IPS-15b (cell line): ENCODE measurements at regions not wholly inside any gene's neighbourhood (a gene's known extent, or its start where the extent isn't known, plus 50 kb on each side); places are given as distances from the start of the nearest gene placed in this dataset.

Experiments
- H3K27me3 ChIP-seq: one replicate; pipeline ENCODE4 v1.6.1; 2013; ENCODE audit warnings: low read length; ENCODE audit not compliant: control insufficient read depth, insufficient read depth
- H3K36me3 ChIP-seq: one replicate; pipeline ENCODE4 v1.6.1; 2013; ENCODE audit warnings: low read length; ENCODE audit not compliant: control insufficient read depth, insufficient read depth
- H3K4me1 ChIP-seq: one replicate; pipeline ENCODE4 v1.6.1; 2013; ENCODE audit warnings: mild to moderate bottlenecking, low read length; ENCODE audit not compliant: control insufficient read depth, insufficient read depth
- H3K4me3 ChIP-seq: one replicate; pipeline ENCODE4 v1.5.1; 2013; ENCODE audit warnings: low read depth, low read length
- H3K9ac ChIP-seq: one replicate; pipeline ENCODE4 v1.6.1; 2013; ENCODE audit warnings: low read depth, mild to moderate bottlenecking, low read length
- H3K9me3 ChIP-seq: one replicate; pipeline ENCODE4 v1.6.1; 2013; ENCODE audit warnings: mild to moderate bottlenecking, low read length; ENCODE audit not compliant: control insufficient read depth, insufficient read depth

DNA sequence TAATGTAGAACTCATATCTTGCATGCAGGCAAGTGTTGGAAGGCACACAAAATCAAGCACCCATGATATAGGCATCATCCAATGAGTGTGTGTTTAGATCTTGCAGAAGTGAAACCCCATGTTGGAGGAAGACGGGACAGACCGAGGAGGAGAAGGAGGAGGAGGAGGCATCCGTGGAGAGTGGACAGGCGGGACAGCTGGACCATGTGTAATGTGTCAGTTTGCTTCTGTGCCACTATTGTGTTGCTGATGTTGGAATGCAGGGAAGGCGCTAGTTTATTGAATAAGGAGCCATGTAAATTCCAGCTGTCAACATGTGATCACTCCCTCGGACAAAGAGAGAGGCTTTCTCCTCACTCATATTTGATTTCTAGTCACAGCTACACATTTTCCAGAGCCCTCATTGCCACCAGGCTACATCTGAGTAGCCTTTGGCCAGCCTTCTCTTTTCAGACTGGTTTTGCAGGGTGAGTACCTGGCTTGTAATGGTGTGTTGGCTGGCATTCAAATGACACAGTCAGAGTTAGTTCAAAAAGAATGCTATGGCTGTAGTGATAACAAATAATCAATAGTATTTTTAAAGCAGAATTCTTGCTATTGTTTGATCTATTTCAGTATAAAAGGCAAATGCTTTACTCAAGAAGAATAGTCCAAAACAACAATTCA is 1037.6 kb upstream of the NR2F2 start:
- Histone ChIP-seq H3K9me3 (no peaks in the 10 kb centered on the region), H3K4me3 (no peak overlapping the region), H3K27me3 (no peaks in the 10 kb centered on the region)

DNA sequence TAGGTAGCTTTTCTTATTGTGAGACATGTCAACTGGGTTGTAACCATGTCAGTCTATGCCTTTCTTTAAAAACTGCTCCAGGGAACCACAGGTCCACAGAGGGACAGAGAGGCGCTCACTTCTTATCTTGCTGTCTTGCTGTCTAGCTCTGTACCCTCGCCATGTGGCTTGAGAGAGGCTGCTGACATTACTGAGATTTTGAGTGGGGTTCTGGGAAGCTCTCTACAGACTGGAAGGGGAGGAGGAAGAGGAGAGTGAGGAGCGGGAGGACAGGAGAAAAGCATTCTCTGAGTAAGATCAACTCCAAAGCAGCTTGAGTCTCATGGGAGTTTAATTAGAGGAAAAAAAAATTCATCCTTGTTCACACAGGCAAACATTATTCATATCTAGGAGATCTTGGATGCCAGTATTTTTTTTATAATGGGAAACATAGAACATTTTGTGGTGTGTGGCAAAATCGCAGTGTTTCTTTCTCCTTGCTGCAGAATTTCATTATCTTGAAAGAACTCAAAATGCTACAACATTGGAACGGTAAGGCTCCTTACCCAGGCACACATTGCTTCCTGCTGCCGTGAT is 1037.0 kb upstream of the NR2F2 start:
- Histone ChIP-seq H3K9ac (no peak overlapping the region), H3K27me3 (no peaks in the 10 kb centered on the region), H3K9me3 (no peaks in the 10 kb centered on the region), H3K4me3 (no peak overlapping the region), H3K4me1 (no peaks in the 10 kb centered on the region), H3K36me3 (no peaks in the 10 kb centered on the region)

More for the DNA sequence above, 1037.6 kb upstream of the NR2F2 start:
- Histone ChIP-seq H3K9ac (no peak overlapping the region), H3K36me3 (no peaks in the 10 kb centered on the region), H3K4me1 (peaks cover 3% of the 10 kb centered on the region)

DNA sequence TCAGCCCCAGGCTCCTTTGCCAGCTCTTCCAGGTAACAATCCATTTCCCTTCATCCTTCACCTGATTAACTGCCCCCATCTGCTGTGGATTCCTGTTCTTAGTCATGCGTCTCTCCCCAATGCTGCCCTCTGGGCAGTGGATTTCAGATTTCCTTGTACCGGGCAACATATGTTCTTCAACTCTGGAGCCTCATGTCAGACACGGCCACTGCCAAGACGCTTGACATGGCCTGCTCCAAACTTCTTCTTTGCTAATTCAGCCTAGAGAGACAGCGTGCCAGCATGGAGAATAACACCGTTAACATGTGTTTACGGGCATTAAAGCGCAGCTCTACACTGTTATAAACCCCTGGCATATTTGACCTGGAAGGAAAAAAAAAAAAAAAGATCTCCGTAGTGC is 1035.1 kb upstream of the NR2F2 start:
- no peak overlapping the region for H3K4me3 ChIP-seq
- H3K27me3 ChIP-seq: no peaks in the 10 kb centered on the region
- H3K9me3 ChIP-seq: no peaks in the 10 kb centered on the region

DNA sequence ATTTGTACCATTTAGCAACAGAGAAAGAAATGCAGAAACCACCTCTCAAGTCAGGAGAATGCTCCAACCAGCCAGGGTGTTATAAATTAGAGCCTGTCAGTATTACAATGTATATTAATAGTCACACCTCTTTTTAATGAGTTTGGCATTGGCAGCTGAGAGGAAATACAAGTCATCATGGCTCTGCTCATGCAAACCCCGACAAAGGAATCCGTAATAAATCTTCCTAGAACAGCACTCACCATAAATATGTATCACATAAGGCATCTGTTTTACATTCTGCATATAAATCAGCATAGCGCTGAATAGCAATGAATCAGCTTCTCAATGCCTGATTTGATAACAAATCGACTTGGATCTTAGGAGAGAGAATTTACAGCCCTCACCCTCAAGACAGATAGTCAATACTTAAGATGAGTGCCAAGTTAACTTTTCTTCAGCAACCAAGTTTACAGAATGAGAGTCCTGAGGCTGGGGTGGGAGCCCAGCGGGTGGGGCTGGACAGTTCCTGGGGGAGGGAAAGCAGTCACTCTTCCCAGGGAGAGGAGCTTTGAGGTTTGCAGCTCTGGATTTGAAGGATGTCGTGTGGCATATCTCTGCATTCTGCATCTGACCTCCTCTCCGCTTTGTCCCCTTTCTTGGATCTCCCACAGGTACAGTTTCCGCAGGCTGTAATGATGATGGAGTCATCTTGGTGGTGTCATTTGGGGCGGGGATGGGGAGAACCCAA is 1034.4 kb upstream of the NR2F2 start:
- no peaks in the 10 kb centered on the region for H3K9me3 ChIP-seq
- H3K9ac ChIP-seq: no peak overlapping the region
- H3K27me3 ChIP-seq: no peaks in the 10 kb centered on the region
- no peaks in the 10 kb centered on the region for H3K36me3 ChIP-seq
- H3K4me3 ChIP-seq: no peak overlapping the region
- no peaks in the 10 kb centered on the region for H3K4me1 ChIP-seq

More for the DNA sequence above, 1035.1 kb upstream of the NR2F2 start:
- no peak overlapping the region for H3K9ac ChIP-seq
- no peaks in the 10 kb centered on the region for H3K4me1 ChIP-seq
- no peaks in the 10 kb centered on the region for H3K36me3 ChIP-seq

DNA sequence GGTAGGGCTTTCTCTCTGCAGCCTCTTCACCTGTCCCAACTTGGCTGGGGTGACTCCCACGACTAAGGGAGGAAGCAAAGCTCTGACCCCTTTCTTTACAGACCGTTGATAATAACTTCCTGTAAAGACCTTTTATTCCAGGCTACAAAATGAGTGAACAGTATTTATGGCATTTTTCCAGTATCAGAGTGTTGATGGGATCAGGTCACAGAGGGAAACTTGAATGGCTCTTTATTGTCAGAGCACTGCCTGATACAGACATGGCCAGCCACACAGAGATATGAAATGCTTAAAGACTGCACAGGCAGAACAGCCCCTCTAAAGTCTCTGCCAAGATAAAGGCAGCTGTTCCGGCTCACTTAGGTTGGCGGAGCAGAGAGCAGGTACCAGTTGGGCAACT is 1033.9 kb upstream of the NR2F2 start:
- H3K9me3 ChIP-seq: no peaks in the 10 kb centered on the region
- no peak overlapping the region for H3K9ac ChIP-seq
- no peak overlapping the region for H3K4me3 ChIP-seq
- H3K36me3 ChIP-seq: no peaks in the 10 kb centered on the region
- H3K27me3 ChIP-seq: no peaks in the 10 kb centered on the region
- no peaks in the 10 kb centered on the region for H3K4me1 ChIP-seq

DNA sequence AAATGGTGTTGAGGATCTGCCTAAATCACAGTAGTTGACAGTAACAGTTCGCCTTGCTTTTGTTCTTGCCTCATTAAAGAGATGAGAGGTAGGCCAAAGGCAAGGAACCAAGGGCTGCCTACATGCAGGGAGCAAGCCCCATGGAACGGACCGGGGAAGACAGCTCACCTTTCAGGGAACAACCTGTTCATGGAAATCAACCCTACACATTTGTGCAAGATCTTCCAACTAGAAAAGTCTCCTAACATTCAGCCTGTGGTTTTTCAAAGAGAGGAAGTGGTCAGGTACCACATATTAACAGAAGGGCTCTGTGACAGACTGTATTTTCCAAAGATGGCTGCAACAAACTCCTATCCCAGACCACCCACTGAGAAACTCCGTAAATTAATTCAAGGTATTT is 1031.8 kb upstream of the NR2F2 start:
- no peak overlapping the region for H3K9ac ChIP-seq
- H3K9me3 ChIP-seq: no peaks in the 10 kb centered on the region
- no peak overlapping the region for H3K4me3 ChIP-seq
- no peaks in the 10 kb centered on the region for H3K4me1 ChIP-seq
- H3K27me3 ChIP-seq: no peaks in the 10 kb centered on the region
- H3K36me3 ChIP-seq: no peaks in the 10 kb centered on the region

DNA sequence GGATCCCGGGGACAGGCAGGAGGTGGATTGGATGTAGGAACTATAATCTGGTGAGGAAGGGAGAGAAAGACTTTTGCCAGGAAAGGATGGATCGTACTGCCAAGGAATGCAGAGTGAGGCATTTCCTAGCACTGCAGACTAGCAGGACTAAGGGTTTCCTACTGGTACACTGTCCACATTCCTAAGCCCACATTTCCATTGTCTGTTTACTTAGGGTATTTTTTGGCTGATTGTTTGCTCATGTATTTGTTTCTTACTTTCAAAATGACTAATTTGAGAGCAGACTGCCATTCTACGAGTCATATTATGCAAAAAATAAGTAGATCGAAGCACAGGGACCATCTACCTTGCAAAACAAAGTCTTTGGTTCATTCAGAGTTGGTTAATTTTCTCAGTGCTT is 1029.5 kb upstream of the NR2F2 start:
- Histone ChIP-seq H3K27me3 (no peaks in the 10 kb centered on the region), H3K36me3 (no peaks in the 10 kb centered on the region), H3K9ac (no peak overlapping the region), H3K9me3 (no peaks in the 10 kb centered on the region), H3K4me1 (no peaks in the 10 kb centered on the region), H3K4me3 (no peak overlapping the region)

DNA sequence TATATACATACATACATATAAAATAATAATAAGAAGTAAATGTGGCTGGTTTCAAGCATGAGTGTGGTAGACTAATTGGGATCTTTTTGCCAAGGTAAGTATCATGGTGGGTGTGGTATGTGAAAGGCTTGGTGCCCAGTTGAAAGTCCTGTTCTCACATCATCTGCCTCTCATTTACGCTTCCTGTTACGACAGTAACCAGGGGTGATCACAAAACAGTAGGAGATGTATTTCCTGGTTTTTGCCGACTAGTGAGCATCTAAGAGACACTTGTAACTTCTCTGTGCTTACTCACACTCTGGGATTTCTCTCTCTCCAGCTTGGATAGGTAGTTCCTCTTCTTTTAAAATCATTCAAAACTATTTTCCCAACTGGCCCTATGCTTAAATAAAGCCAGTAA is 1028.3 kb upstream of the NR2F2 start:
- H3K4me1 ChIP-seq: no peaks in the 10 kb centered on the region
- no peak overlapping the region for H3K4me3 ChIP-seq
- H3K27me3 ChIP-seq: no peaks in the 10 kb centered on the region
- H3K36me3 ChIP-seq: no peaks in the 10 kb centered on the region
- H3K9me3 ChIP-seq: no peaks in the 10 kb centered on the region
- H3K9ac ChIP-seq: no peak overlapping the region

DNA sequence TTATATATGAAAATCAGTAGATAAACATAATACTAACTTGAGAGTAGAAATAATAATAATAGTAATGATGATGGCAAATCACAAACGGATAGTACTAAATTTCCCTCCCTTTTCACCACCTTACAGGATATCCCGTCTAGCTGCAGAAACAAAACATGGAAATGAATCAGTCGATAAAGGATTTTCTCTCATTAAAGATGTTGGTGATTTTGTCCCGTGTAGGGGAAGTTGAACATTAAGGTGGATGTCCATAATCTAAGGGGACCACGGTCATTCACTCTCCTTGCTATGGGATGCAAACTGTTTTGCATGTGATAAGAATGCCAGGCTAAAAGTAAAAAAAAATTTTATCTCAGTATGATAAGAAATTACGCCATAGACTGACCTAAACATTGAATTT is 1027.7 kb upstream of the NR2F2 start:
- Histone ChIP-seq H3K9me3 (no peaks in the 10 kb centered on the region), H3K9ac (no peak overlapping the region), H3K4me3 (no peak overlapping the region), H3K4me1 (no peaks in the 10 kb centered on the region), H3K36me3 (no peaks in the 10 kb centered on the region), H3K27me3 (no peaks in the 10 kb centered on the region)

DNA sequence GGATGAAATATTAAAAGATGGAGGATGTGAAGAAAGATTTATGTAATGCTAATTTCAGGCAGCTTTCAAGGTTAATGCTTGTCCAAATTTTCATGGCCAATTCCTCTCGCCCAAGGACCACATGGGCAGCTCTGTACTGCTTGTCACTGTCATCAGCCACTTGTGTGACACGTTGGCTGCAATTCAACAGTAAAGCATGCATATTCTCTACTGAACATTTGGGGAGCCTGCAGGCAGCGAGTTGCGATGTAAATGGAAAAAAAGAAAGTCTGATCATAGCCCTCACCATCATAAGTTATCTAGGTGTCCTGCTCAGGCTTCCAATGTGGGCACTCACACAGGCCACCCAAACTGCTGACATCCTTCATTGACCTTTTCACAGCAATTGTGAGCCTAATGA is 1026.8 kb upstream of the NR2F2 start:
- Histone ChIP-seq H3K4me1 (no peaks in the 10 kb centered on the region), H3K9ac (no peak overlapping the region), H3K27me3 (no peaks in the 10 kb centered on the region), H3K9me3 (no peaks in the 10 kb centered on the region), H3K36me3 (no peaks in the 10 kb centered on the region), H3K4me3 (no peak overlapping the region)

DNA sequence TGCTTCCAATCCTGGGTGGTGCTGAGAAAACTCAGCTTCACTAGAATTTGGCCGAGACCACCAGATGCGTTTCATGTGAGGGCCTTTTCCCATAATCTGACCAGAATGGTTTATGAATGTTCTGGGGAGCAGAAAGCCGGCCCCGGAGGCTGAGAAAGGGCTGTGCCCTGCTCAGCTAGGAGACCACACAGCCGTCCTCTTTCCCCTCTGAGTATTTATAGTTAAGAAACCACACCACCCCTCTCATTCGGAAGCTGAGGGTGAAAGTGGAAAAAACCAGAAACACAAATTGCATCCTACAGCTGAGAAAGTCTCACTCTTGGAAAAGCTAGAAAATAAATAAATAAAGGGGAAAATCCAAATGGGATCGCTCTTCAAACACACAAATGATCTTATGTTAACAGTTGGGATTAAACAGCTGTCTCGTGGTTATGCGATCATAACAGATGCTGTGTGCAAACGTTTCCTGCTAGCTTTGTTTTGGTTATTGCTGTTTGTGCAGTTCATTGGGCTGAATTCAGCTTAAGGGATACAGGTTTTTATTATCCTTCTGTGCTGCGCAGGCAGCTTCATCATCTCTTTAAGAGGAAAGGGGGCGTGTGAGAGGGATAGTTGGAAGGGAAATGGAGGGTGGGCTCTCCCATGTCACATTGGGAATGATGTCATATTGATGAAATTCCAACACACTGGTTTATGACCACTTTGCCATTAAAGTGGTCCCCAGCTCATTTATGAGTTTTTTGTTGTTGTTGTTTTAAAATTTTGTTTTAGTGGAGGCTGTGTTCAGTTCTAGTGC is 1026.2 kb upstream of the NR2F2 start:
- Histone ChIP-seq H3K9ac (no peak overlapping the region), H3K4me3 (no peak overlapping the region), H3K9me3 (no peaks in the 10 kb centered on the region)

More for the DNA sequence above, 1026.2 kb upstream of the NR2F2 start:
- Histone ChIP-seq H3K27me3 (no peaks in the 10 kb centered on the region), H3K4me1 (no peaks in the 10 kb centered on the region), H3K36me3 (no peaks in the 10 kb centered on the region)
